ENCODE measurements at regions not wholly inside any gene's neighbourhood (a gene's known extent, or its start where the extent isn't known, plus 50 kb on each side); places are given as distances from the start of the nearest gene placed in this dataset.
"Not testable (repeated sequence)": the region's sequence is repeated elsewhere in the genome, so short reads cannot be mapped to it uniquely, and the experiment has no call there.

DNA sequence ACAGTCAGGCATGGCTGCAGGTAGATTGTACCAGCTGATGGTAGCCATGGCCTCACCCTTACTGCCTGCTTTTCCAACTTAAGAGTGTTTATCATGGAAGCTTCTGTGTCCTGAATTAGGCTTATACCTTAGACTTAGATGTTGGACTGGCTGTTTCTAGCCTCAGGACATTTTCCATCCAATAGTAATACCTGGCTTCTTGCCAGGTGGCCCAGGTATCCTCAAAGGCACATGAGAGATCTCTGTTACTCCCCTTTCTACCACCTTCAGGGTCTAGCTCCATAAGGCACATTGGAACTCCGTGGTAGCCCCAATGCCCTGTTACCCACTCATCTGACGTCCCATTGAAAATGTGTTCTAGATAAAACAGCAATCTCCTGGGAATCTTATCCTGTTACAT is 407.5 kb downstream of the SPRY2 start:
- Mint-ChIP-seq H3K4me1 (0 out of 2 replicates have a peak, but pooled peaks cover 3% of the 10 kb centered on the region), H3K27me3 (ENCODE audit: low read depth) (no peaks in the 10 kb centered on the region), H3K27ac (no peak overlapping the region), H3K9me3 (peaks cover 12% of the 10 kb centered on the region), H3K4me3 (no peak overlapping the region), H3K36me3 (peaks cover 11% of the 10 kb centered on the region)
- POLR2A ChIA-PET, result no interaction called here
- TF ChIP-seq, protein P1, sequence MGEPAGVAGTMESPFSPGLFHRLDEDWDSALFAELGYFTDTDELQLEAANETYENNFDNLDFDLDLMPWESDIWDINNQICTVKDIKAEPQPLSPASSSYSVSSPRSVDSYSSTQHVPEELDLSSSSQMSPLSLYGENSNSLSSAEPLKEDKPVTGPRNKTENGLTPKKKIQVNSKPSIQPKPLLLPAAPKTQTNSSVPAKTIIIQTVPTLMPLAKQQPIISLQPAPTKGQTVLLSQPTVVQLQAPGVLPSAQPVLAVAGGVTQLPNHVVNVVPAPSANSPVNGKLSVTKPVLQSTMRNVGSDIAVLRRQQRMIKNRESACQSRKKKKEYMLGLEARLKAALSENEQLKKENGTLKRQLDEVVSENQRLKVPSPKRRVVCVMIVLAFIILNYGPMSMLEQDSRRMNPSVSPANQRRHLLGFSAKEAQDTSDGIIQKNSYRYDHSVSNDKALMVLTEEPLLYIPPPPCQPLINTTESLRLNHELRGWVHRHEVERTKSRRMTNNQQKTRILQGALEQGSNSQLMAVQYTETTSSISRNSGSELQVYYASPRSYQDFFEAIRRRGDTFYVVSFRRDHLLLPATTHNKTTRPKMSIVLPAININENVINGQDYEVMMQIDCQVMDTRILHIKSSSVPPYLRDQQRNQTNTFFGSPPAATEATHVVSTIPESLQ (CRISPR knock-in tag; IDR thresholded peaks at IDR 0.05), result no peak
- CTCF ChIA-PET, result no interaction called here
- DNase-seq (ENCODE audit: low spot score) (no peak), ATAC-seq (no peak)

DNA sequence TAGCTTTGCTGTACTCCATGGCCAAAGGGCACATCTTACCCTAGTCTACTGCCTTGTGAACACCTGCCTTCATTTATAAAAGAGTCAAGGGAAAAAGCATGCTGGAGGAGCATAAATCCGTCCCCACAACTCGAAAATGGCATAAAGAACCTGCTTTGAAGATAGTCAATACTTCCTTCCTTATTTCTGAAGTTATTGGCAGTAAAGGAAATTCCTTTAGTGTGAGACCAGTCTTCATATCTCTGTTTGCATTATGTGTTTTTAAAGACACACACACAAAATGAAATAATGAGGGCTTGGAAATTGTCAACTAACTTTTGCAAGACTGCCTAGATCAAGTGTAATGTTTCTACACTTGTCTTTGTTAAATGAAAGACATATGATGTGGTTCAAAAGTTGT is 408.4 kb downstream of the SPRY2 start:
- 0 out of 2 replicates have a peak, but pooled peaks cover 3% of the 10 kb centered on the region for H3K4me1 Mint-ChIP-seq
- no peak overlapping the region for H3K4me3 Mint-ChIP-seq
- ATAC-seq (no peak), DNase-seq (ENCODE audit: low spot score) (no peak)
- no peaks in the 10 kb centered on the region for H3K27me3 Mint-ChIP-seq (ENCODE audit: low read depth)
- H3K9me3 Mint-ChIP-seq, result peaks cover 12% of the 10 kb centered on the region
- CTCF ChIA-PET, result no interaction called here
- TF ChIP-seq, protein P2, sequence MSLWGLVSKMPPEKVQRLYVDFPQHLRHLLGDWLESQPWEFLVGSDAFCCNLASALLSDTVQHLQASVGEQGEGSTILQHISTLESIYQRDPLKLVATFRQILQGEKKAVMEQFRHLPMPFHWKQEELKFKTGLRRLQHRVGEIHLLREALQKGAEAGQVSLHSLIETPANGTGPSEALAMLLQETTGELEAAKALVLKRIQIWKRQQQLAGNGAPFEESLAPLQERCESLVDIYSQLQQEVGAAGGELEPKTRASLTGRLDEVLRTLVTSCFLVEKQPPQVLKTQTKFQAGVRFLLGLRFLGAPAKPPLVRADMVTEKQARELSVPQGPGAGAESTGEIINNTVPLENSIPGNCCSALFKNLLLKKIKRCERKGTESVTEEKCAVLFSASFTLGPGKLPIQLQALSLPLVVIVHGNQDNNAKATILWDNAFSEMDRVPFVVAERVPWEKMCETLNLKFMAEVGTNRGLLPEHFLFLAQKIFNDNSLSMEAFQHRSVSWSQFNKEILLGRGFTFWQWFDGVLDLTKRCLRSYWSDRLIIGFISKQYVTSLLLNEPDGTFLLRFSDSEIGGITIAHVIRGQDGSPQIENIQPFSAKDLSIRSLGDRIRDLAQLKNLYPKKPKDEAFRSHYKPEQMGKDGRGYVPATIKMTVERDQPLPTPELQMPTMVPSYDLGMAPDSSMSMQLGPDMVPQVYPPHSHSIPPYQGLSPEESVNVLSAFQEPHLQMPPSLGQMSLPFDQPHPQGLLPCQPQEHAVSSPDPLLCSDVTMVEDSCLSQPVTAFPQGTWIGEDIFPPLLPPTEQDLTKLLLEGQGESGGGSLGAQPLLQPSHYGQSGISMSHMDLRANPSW (CRISPR knock-in tag; conservative IDR thresholded peaks at IDR 0.05; ENCODE audit: low read depth), result no peak
- no peak overlapping the region for H3K27ac Mint-ChIP-seq
- POLR2A ChIA-PET, result no interaction called here
- H3K36me3 Mint-ChIP-seq, result peaks cover 11% of the 10 kb centered on the region

DNA sequence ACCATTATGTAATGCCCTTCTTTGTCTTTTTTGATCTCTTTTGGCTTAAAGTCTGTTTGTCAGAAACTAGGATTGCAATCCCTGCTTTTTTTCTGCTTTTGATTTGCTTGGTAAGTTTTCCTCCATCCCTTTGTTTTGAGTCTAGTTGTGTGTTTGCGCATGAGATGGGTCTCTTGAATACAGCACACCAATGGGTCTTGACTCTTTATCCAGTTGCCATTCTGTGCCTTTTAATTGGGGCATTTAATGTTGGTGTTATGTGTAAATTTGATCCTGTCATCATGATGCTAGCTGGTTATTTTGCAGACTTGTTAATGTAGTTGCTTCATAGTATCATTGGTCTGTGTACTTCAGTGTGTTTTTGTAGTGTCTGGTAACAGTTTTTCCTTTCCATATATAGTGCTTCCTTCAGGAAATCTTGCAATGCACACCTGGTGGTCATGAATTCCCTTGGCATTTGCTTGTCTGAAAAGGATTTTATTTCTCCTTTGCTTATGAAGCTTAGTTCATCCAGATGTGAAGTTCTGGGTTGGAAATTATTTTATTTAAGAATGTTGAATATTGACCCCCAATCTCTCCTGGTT is 416.9 kb downstream of the SPRY2 start:
- H3K4me3 Mint-ChIP-seq; DNase-seq (ENCODE audit: low spot score); H3K27me3 Mint-ChIP-seq (ENCODE audit: low read depth); CTCF ChIA-PET; H3K27ac Mint-ChIP-seq; POLR2A ChIA-PET; H3K4me1 Mint-ChIP-seq; ATAC-seq: not testable (repeated sequence)
- peaks cover 49% of the 10 kb centered on the region for H3K9me3 Mint-ChIP-seq
- peaks cover 35% of the 10 kb centered on the region for H3K36me3 Mint-ChIP-seq

DNA sequence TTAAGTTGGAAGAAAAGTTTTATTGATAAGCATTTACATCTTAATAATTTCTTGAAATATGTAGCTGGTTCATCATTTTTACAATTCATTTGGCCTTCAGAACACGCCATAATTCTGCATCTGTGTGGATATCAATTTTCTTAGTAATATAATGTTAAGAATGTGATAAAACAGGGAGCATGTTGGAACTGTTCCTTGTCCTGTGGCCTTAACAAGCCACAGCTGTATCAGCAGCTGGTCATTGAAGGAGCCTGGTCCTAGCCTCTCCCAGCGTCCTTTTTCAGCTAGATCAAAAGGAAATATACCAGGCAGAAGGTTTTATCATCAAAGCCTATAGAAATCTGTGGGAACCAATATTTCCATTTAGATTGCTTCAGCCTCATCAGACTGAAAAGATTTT is 421.8 kb downstream of the SPRY2 start:
- H3K4me1 Mint-ChIP-seq, result peaks cover 9% of the 10 kb centered on the region
- POLR2A ChIA-PET, result no interaction called here
- CTCF ChIA-PET, result no interaction called here
- ATAC-seq (no peak), DNase-seq (ENCODE audit: low spot score) (no peak)
- H3K4me3 Mint-ChIP-seq, result no peak overlapping the region
- no peaks in the 10 kb centered on the region for H3K27me3 Mint-ChIP-seq (ENCODE audit: low read depth)
- H3K36me3 Mint-ChIP-seq, result peaks cover 23% of the 10 kb centered on the region
- no peak overlapping the region for H3K27ac Mint-ChIP-seq
- TF ChIP-seq ATF1 (CRISPR knock-in tag; IDR thresholded peaks at IDR 0.05), result no peak
- TF ChIP-seq, protein P3, sequence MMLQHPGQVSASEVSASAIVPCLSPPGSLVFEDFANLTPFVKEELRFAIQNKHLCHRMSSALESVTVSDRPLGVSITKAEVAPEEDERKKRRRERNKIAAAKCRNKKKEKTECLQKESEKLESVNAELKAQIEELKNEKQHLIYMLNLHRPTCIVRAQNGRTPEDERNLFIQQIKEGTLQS (CRISPR knock-in tag; conservative IDR thresholded peaks at IDR 0.05), result no peak
- TF ChIP-seq, protein P4, sequence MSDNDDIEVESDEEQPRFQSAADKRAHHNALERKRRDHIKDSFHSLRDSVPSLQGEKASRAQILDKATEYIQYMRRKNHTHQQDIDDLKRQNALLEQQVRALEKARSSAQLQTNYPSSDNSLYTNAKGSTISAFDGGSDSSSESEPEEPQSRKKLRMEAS (CRISPR knock-in tag; IDR thresholded peaks at IDR 0.05), result no peak
- TF ChIP-seq ZNF232 (CRISPR knock-in tag; IDR thresholded peaks at IDR 0.05), result no peak
- no peak for TF ChIP-seq ZNF423 (CRISPR knock-in tag; IDR thresholded peaks at IDR 0.05)
- TF ChIP-seq, protein P5, sequence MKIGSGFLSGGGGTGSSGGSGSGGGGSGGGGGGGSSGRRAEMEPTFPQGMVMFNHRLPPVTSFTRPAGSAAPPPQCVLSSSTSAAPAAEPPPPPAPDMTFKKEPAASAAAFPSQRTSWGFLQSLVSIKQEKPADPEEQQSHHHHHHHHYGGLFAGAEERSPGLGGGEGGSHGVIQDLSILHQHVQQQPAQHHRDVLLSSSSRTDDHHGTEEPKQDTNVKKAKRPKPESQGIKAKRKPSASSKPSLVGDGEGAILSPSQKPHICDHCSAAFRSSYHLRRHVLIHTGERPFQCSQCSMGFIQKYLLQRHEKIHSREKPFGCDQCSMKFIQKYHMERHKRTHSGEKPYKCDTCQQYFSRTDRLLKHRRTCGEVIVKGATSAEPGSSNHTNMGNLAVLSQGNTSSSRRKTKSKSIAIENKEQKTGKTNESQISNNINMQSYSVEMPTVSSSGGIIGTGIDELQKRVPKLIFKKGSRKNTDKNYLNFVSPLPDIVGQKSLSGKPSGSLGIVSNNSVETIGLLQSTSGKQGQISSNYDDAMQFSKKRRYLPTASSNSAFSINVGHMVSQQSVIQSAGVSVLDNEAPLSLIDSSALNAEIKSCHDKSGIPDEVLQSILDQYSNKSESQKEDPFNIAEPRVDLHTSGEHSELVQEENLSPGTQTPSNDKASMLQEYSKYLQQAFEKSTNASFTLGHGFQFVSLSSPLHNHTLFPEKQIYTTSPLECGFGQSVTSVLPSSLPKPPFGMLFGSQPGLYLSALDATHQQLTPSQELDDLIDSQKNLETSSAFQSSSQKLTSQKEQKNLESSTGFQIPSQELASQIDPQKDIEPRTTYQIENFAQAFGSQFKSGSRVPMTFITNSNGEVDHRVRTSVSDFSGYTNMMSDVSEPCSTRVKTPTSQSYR (CRISPR knock-in tag; IDR thresholded peaks at IDR 0.05), result no peak
- TF ChIP-seq, protein P6, sequence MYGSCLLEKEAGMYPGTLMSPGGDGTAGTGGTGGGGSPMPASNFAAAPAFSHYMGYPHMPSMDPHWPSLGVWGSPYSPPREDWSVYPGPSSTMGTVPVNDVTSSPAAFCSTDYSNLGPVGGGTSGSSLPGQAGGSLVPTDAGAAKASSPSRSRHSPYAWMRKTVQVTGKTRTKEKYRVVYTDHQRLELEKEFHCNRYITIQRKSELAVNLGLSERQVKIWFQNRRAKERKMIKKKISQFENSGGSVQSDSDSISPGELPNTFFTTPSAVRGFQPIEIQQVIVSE (CRISPR knock-in tag; IDR thresholded peaks at IDR 0.05; ENCODE audit: borderline replicate concordance), result no peak
- peaks cover 29% of the 10 kb centered on the region for H3K9me3 Mint-ChIP-seq
